ENCODE measurements at regions not wholly inside any gene's neighbourhood (a gene's known extent, or its start where the extent isn't known, plus 50 kb on each side); places are given as distances from the start of the nearest gene placed in this dataset.

- no peak for DNase-seq (ENCODE audit: low spot score)
Measured at GRCh38 chr11:103530257-103530656, 421.0 kb downstream of the DYNC2H1 start.

GRCh38 chr11:103532133-103532788, 423.0 kb downstream of the DYNC2H1 start:
- DNase-seq (ENCODE audit: low spot score): no peak

GRCh38 chr11:103534191-103534590, 425.0 kb downstream of the DYNC2H1 start:
- no peak for DNase-seq (ENCODE audit: low spot score)

- no peak for DNase-seq (ENCODE audit: low spot score)
Measured at GRCh38 chr11:103534959-103535358, 425.7 kb downstream of the DYNC2H1 start.

- no peak for DNase-seq (ENCODE audit: low spot score)
Measured at GRCh38 chr11:103536335-103536722, 427.1 kb downstream of the DYNC2H1 start.

- DNase-seq (ENCODE audit: low spot score): no peak
Measured at GRCh38 chr11:103537904-103538502, 428.8 kb downstream of the DYNC2H1 start.

- DNase-seq (ENCODE audit: low spot score): no peak
Measured at GRCh38 chr11:103539166-103539565, 429.9 kb downstream of the DYNC2H1 start.

GRCh38 chr11:103541186-103541795, 432.1 kb downstream of the DYNC2H1 start:
- DNase-seq (ENCODE audit: low spot score): peak; percentile 26

GRCh38 chr11:103542851-103543250, 433.6 kb downstream of the DYNC2H1 start:
- DNase-seq (ENCODE audit: low spot score): no peak

GRCh38 chr11:103543456-103543855, 434.2 kb downstream of the DYNC2H1 start:
- DNase-seq (ENCODE audit: low spot score): no peak

GRCh38 chr11:103544874-103545273, 435.6 kb downstream of the DYNC2H1 start:
- DNase-seq (ENCODE audit: low spot score): no peak

- DNase-seq (ENCODE audit: low spot score): no peak
Measured at GRCh38 chr11:103545551-103545950, 436.3 kb downstream of the DYNC2H1 start.

- no peak for DNase-seq (ENCODE audit: low spot score)
Measured at GRCh38 chr11:103546236-103546635, 437.0 kb downstream of the DYNC2H1 start.

GRCh38 chr11:103547024-103547423, 437.8 kb downstream of the DYNC2H1 start:
- DNase-seq (ENCODE audit: low spot score): no peak

GRCh38 chr11:103547691-103548090, 438.5 kb downstream of the DYNC2H1 start:
- DNase-seq (ENCODE audit: low spot score): no peak

- DNase-seq (ENCODE audit: low spot score): no peak
Measured at GRCh38 chr11:103548838-103549237, 439.6 kb downstream of the DYNC2H1 start.

- no peak for DNase-seq (ENCODE audit: low spot score)
Measured at GRCh38 chr11:103550811-103551210, 441.6 kb downstream of the DYNC2H1 start.

GRCh38 chr11:103552086-103552485, 442.9 kb downstream of the DYNC2H1 start:
- no peak for DNase-seq (ENCODE audit: low spot score)

GRCh38 chr11:103556171-103556570, 446.9 kb downstream of the DYNC2H1 start:
- DNase-seq (ENCODE audit: low spot score): no peak

GRCh38 chr11:103566116-103566515, 456.9 kb downstream of the DYNC2H1 start:
- DNase-seq (ENCODE audit: low spot score): no peak

- DNase-seq (ENCODE audit: low spot score): no peak
Measured at GRCh38 chr11:103581760-103582159, 454.7 kb upstream of the DDI1 start.

GRCh38 chr11:103582351-103582909, 454.0 kb upstream of the DDI1 start:
- DNase-seq (ENCODE audit: low spot score): no peak

GRCh38 chr11:103584021-103584420, 452.4 kb upstream of the DDI1 start:
- DNase-seq (ENCODE audit: low spot score): no peak

All from CD4-positive, alpha-beta T cell treated with Interleukin-2 at 100 ng/mL for 4 hours (primary cell).